ENCODE measurements at regions not wholly inside any gene's neighbourhood (a gene's known extent, or its start where the extent isn't known, plus 50 kb on each side); places are given as distances from the start of the nearest gene placed in this dataset.

DNA sequence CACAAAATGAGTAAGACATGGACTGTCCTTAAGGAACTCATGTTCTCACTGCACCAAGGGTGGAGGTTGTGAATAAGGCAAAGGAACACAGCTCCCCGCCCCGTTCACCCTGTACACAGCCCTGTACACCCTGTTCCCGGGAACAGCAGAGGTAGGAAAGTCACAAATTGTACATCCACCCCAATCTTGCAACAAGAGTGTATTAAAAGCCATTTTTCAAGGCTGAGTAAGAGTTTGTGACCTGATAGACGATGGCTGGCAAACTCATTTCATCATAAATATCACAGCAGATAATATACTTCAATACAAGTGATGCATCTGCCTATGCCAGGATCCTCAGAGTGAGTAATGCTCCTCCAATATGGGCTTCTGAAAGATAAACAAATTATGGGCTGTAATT is 52.5 kb upstream of the CAMK1G start:
- peaks cover 18% of the 10 kb centered on the region for H3K4me1 Mint-ChIP-seq (ENCODE audit: low read depth, unreplicated experiment)
- FAIRE-seq (no peak), DNase-seq (ENCODE audit: low read depth) (no peak)
- no peak overlapping the region for H3K4me2 ChIP-seq (ENCODE audit: low read length)
- no peak overlapping the region for H3K27ac Mint-ChIP-seq (ENCODE audit: unreplicated experiment)
- H3K27ac ChIP-seq (ENCODE audit: low read depth, low read length): no peak overlapping the region
- H3K36me3 Mint-ChIP-seq (ENCODE audit: low read depth, unreplicated experiment): no peaks in the 10 kb centered on the region
- no peaks in the 10 kb centered on the region for H3K9me3 ChIP-seq (ENCODE audit: insufficient read depth, low read depth, low read length)
- no peaks in the 10 kb centered on the region for H3K36me3 ChIP-seq (ENCODE audit: insufficient read depth, low read length)
- H3K27me3 ChIP-seq (ENCODE audit: insufficient read depth, low read length): peaks cover 18% of the 10 kb centered on the region
- H3K27me3 Mint-ChIP-seq (ENCODE audit: low read depth, unreplicated experiment): peaks cover 24% of the 10 kb centered on the region
- no peak overlapping the region for H3K4me3 Mint-ChIP-seq (ENCODE audit: unreplicated experiment)
- no peaks in the 10 kb centered on the region for H3K4me1 ChIP-seq (ENCODE audit: insufficient read depth, low read length)
- no peaks in the 10 kb centered on the region for H3K79me2 ChIP-seq (ENCODE audit: insufficient read depth, low read length)
- H3K9ac ChIP-seq (ENCODE audit: low read length): no peak overlapping the region
- TF ChIP-seq CTCF (IDR thresholded peaks at IDR 0.05; ENCODE audit: insufficient read depth, low read depth, low read length) (no peak), EZH2 (IDR thresholded peaks at IDR 0.05; ENCODE audit: insufficient read depth, low read length) (no peak)
- peaks cover 1% of the 10 kb centered on the region for H3K9me3 Mint-ChIP-seq (ENCODE audit: unreplicated experiment)
- no peak overlapping the region for H2AFZ ChIP-seq (ENCODE audit: low read depth, low read length)
- no peaks in the 10 kb centered on the region for H4K20me1 ChIP-seq (ENCODE audit: insufficient read depth, low read length)
- H3K4me3 ChIP-seq (ENCODE audit: insufficient read depth, low read depth, low read length): no peak overlapping the region

- H3K9me3 Mint-ChIP-seq (ENCODE audit: unreplicated experiment): no peaks in the 10 kb centered on the region
- Histone ChIP-seq H3K4me2 (ENCODE audit: low read length) (no peak overlapping the region), H3K79me2 (ENCODE audit: insufficient read depth, low read length) (no peaks in the 10 kb centered on the region), H3K27ac (ENCODE audit: low read depth, low read length) (no peak overlapping the region), H4K20me1 (ENCODE audit: insufficient read depth, low read length) (no peaks in the 10 kb centered on the region), H2AFZ (ENCODE audit: low read depth, low read length) (no peak overlapping the region), H3K4me3 (ENCODE audit: insufficient read depth, low read depth, low read length) (no peak overlapping the region), H3K36me3 (ENCODE audit: insufficient read depth, low read length) (no peaks in the 10 kb centered on the region), H3K9me3 (ENCODE audit: insufficient read depth, low read depth, low read length) (no peaks in the 10 kb centered on the region), H3K9ac (ENCODE audit: low read length) (no peak overlapping the region), H3K4me1 (ENCODE audit: insufficient read depth, low read length) (no peaks in the 10 kb centered on the region), H3K27me3 (ENCODE audit: insufficient read depth, low read length) (peaks cover 20% of the 10 kb centered on the region)
- TF ChIP-seq CTCF (IDR thresholded peaks at IDR 0.05; ENCODE audit: insufficient read depth, low read depth, low read length): no peak
- TF ChIP-seq EZH2 (IDR thresholded peaks at IDR 0.05; ENCODE audit: insufficient read depth, low read length): no peak
- H3K4me3 Mint-ChIP-seq (ENCODE audit: unreplicated experiment): no peak overlapping the region
- no peak overlapping the region for H3K27ac Mint-ChIP-seq (ENCODE audit: unreplicated experiment)
- peaks cover 18% of the 10 kb centered on the region for H3K4me1 Mint-ChIP-seq (ENCODE audit: low read depth, unreplicated experiment)
- FAIRE-seq (no peak), DNase-seq (ENCODE audit: low read depth) (no peak)
- H3K27me3 Mint-ChIP-seq (ENCODE audit: low read depth, unreplicated experiment): peaks cover 29% of the 10 kb centered on the region
- H3K36me3 Mint-ChIP-seq (ENCODE audit: low read depth, unreplicated experiment): no peaks in the 10 kb centered on the region
Measured at GRCh38 chr1:209531549-209531948, 52.0 kb upstream of the CAMK1G start.

Small RNAs in the stretch of these regions (microRNA-seq; reads per million reads assigned to microRNA genes)
- 16,963 reads per million, percentile 97 among the genes with 10 or more reads in this experiment for gene MIR205
